HG02763 (cell line): ENCODE measurements at regions not wholly inside any gene's neighbourhood (a gene's known extent, or its start where the extent isn't known, plus 50 kb on each side); places are given as distances from the start of the nearest gene placed in this dataset.

Experiments
- ATAC-seq: cut with Tn5 transposase; IDR thresholded peaks from one replicate; pipeline ENCODE4 v1.9.1; 2021; ENCODE audit warnings: mild to moderate bottlenecking, moderate library complexity; ENCODE audit not compliant: unreplicated experiment

- ATAC-seq: no peak
These were observed 59.4 kb upstream of the UCN3 start for GRCh38 chr10:5305374-5305773.

GRCh38 chr10:5310914-5311313, 53.9 kb upstream of the UCN3 start:
- ATAC-seq: no peak

GRCh38 chr10:5311617-5312016, 53.1 kb upstream of the UCN3 start:
- no peak for ATAC-seq

GRCh38 chr10:5314840-5315239, 49.9 kb upstream of the UCN3 start:
- ATAC-seq: no peak
